WI38 (cell line): ENCODE measurements at regions not wholly inside any gene's neighbourhood (a gene's known extent, or its start where the extent isn't known, plus 50 kb on each side); places are given as distances from the start of the nearest gene placed in this dataset.

Experiments
- H3K4me3 ChIP-seq: 2 replicates; pipeline ENCODE4 v1.5.1; 2011; ENCODE audit warnings: low read depth, mild to moderate bottlenecking, control low read depth, low read length
- CTCF ChIP-seq: IDR thresholded peaks from 2 replicates; pipeline ENCODE4 v1.5.1; 2012; ENCODE audit warnings: low read depth, mild to moderate bottlenecking, control low read depth, low read length

- no peak for TF ChIP-seq CTCF
- H3K4me3 ChIP-seq: no peak overlapping the region
These were observed 134.0 kb upstream of the ETS2 start for GRCh38 chr21:38671773-38672172.

DNA sequence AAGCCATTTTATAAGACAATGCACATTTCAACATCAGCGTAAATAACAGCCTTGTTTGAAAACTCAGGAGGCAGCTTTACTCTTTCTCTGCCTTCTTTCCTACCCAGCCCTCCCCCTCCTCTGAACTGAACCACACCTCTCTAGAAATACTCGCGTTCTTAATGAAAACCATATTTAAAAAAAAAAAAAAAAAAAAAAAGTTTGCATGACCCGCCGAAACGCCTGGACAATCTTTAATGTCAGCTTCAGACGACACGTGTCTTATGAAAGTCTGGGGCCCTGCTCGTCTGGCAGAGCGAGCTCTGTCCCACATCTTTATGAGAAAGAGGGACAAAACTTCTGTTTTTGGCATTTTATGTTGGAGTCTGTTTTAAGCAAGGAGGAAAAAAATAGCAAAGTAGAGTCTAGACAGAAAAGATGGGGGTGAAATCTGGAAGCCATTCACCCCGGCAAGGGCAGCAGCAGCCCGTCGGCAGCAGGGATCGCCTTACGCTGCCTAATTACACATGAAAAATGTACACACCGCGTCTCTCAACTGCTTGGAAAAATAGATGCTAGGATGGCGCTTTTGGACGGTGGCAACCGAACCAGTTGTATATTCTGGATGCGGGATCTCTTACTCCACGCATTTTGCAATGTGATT is 130.4 kb upstream of the ETS2 start:
- no peak overlapping the region for H3K4me3 ChIP-seq
- TF ChIP-seq CTCF: no peak

GRCh38 chr21:38678827-38679226 is 126.9 kb upstream of the ETS2 start:
- TF ChIP-seq CTCF: no peak
- no peak overlapping the region for H3K4me3 ChIP-seq

GRCh38 chr21:38679534-38679933 is 126.2 kb upstream of the ETS2 start:
- TF ChIP-seq CTCF: no peak
- no peak overlapping the region for H3K4me3 ChIP-seq

DNA sequence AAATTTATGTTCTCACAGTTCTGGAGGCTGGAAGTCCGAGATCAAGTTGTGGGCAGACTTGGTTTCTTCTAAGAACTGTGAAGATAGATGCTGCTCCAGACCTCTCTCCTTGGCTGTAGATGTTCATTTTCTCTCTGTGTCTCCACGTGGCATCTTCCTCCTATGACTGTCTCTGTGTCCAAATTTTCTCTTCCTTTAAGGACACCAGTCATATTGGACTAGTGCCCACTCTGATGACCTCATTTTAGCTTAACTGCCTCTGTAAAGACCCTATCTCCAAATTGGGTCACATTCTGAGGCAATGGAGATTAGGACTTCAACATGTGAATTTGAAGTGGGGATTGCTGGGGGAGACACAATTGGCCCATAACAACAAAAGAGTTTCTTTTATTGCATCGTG is 125.3 kb upstream of the ETS2 start:
- no peak for TF ChIP-seq CTCF
- H3K4me3 ChIP-seq: no peak overlapping the region

GRCh38 chr21:38683222-38683621 is 122.5 kb upstream of the ETS2 start:
- TF ChIP-seq CTCF: no peak
- no peak overlapping the region for H3K4me3 ChIP-seq

- H3K4me3 ChIP-seq: no peak overlapping the region
- TF ChIP-seq CTCF: no peak
These were observed 117.7 kb upstream of the ETS2 start for GRCh38 chr21:38688068-38688467.
